GM21447 (cell line): ENCODE measurements at regions not wholly inside any gene's neighbourhood (a gene's known extent, or its start where the extent isn't known, plus 50 kb on each side); places are given as distances from the start of the nearest gene placed in this dataset.

Experiments used
- ATAC-seq: cut with Tn5 transposase; IDR thresholded peaks from one replicate; pipeline ENCODE4 v1.9.1; 2021; ENCODE audit not compliant: unreplicated experiment

- peak; percentile 72 for ATAC-seq
Observed at GRCh38 chr3:43892526-43892925, 201.8 kb downstream of the ABHD5 start.

DNA sequence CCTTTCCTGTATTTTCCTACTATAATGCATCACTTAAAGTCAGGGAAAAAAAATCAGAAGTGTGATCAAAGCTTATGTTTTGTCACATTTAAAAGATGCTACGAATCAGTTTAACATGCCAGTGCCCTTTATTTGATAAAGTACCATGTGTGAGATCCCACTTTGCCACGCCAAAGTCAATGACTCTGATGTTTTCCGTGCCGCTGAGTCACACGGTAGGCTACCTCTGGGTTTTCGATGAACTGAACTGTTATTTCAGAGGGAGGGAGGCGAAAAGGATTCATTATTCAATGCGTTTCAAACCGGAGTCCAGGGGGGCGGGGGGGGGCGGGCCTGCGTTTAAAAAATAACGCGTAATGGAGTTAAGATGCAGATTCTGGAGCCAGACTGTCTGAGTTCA is 203.0 kb downstream of the ABHD5 start:
- ATAC-seq, result no peak

- ATAC-seq, result no peak
Observed at GRCh38 chr3:43894176-43895049, 203.7 kb downstream of the ABHD5 start.

GRCh38 chr3:43895573-43895972 is 204.8 kb downstream of the ABHD5 start:
- no peak for ATAC-seq

GRCh38 chr3:43902415-43902814 is 211.7 kb downstream of the ABHD5 start:
- no peak for ATAC-seq

DNA sequence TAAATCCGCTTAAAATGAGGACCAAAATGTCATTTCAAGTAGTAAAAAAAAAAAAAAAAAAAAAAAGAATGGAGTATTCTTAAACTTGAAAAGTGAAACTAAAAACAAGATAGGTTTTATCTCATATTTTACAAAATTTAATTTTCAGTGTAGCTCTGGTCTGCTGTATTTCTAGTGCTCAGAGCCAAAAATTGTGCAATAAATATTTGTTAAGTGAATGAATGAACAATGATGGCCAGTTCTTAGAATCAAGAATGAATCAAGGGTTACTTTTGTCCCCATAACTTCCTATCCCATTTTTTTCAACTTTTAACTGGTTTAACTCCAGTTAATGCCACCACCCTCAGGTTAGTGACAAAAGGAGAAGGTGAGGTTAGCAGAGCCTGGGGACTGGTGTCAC is 214.4 kb downstream of the ABHD5 start:
- ATAC-seq, result no peak

DNA sequence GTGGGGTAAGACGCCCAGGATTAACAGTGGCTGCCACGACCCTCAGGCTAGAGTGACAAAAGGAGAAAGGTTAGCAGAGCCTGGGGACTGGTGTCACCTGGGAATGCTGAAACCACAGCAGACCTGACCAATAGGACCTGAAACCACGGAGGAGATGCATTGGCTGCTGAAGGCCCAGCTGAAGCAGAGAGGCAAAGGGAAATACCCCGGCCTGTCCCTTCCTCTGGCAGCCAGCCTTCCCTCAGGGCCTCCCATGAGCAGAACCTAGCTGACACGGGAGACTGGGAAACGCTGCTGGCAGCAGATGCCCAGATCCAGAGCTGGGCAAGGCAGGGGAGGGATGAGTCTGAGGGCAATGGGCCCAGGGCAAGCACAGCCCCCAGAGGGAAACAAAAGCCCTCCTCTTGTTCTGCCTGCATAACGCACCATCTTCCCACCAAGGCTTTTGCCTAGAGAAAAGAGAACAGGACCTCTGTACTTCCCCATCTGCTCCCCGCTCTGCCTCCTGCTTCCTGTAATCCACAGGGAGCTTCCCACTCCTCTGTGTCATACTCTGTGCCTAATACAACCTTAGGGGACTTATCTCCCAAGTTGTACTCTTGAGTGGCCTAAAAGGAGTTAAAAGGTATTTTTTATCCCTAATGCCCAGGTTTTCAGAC is 216.2 kb downstream of the ABHD5 start:
- ATAC-seq, result peak; percentile 40

GRCh38 chr3:43907508-43907858 is 216.7 kb downstream of the ABHD5 start:
- peak; percentile 96 for ATAC-seq

GRCh38 chr3:43908456-43908855 is 217.7 kb downstream of the ABHD5 start:
- no peak for ATAC-seq

- no peak for ATAC-seq
Observed at GRCh38 chr3:43909149-43909548, 218.4 kb downstream of the ABHD5 start.

GRCh38 chr3:43910750-43911149 is 220.0 kb downstream of the ABHD5 start:
- ATAC-seq, result no peak

GRCh38 chr3:43913036-43913948 is 222.6 kb downstream of the ABHD5 start:
- no peak for ATAC-seq

DNA sequence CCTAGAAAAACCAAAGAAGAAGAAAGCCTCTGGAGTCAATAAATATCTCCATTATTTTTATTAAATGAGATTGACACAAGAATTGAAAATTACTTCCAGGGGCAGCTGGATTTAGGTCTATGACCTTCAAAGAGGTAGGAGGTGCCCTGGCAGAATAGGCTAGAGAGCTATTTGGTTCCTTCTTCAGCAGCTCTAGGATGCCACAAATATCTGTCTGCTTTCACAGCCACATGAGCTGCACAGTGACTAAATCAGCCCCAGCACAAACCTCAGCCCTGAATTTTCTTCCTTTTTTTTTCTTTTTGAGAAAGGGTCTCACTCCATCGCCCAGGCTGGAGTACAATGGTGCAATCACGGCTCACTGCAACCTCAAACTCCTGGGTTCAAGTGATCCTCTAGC is 223.5 kb downstream of the ABHD5 start:
- no peak for ATAC-seq

- ATAC-seq, result no peak
Observed at GRCh38 chr3:43915546-43915945, 224.8 kb downstream of the ABHD5 start.

GRCh38 chr3:43917361-43917760 is 226.6 kb downstream of the ABHD5 start:
- no peak for ATAC-seq

GRCh38 chr3:43919029-43919428 is 228.3 kb downstream of the ABHD5 start:
- no peak for ATAC-seq

GRCh38 chr3:43921056-43921648 is 230.4 kb downstream of the ABHD5 start:
- no peak for ATAC-seq

DNA sequence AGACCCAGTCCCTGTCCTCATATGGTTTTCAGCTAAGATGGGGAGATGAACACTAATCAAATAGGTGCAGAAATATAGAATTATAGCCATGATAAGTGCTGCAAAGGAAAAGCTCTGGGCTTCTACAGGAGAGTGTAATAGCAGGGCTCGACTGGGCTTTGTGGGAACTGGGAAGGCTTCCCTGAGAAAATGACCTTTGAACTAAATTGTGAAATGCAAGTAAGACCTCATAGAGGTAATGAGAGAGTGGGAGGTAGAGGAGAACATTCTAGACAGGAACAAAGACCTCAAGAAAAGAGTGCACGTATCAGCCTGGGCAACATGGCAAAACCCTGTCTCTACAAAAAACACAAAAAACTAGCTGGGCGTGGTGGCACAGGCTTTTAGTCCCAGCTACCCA is 231.6 kb downstream of the ABHD5 start:
- no peak for ATAC-seq

DNA sequence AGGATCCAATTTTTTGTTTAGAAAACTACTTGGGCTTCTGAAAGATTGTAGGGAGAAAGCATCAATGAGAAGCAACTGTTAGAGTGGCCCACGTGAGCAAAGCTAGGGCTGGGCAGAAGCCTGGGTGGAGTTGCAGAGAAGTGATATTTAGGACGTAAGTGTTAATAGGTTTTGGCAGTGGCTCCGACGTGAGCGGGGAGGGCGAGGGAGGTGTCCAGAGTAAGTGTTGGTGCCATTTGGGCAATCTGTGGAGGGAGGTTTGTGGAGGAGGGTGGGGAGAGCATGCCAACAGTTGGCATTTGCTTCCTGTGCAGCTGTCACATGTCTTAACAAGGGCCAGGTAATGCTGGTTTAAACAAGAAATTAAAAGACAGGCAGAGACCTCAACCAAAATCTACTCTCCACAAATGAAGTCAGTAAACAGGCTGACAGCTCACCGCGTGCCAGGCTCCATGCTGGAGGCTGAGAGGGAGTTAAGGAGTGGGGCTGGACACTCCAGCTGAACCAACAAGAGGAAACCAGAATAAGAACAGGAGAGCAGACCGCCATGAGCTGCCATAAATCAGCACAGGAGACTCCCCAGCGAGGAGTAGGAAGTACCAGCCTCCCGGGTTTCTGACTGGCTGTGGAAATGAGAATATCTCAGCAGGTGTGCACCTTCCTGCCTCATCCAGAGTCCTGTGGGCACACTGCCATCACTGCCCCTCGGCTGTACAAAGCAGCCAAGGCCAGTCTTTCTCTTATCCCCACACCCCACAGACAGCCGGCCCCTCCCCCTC is 232.6 kb downstream of the ABHD5 start:
- ATAC-seq, result no peak

- ATAC-seq, result no peak
Observed at GRCh38 chr3:43926055-43926454, 235.3 kb downstream of the ABHD5 start.
